Activated CD8-positive, alpha-beta T cell treated with anti-CD3 and anti-CD28 coated beads for 36 hours (primary cell): ENCODE measurements at regions not wholly inside any gene's neighbourhood (a gene's known extent, or its start where the extent isn't known, plus 50 kb on each side); places are given as distances from the start of the nearest gene placed in this dataset.

ENCODE experiments used
- ATAC-seq: fragments of 200-7000 bp; cut with Tn5 transposase; one replicate; pipeline ENCODE4 v1.10.0; 2021; ENCODE audit warnings: mild to moderate bottlenecking, moderate library complexity
- CTCF ChIA-PET: fragments of 350-600 bp; sonication (Branson Sonifier 250); formaldehyde crosslinking; loops from one replicate; lab custom pipeline; 2021; ENCODE audit warnings: antibody characterized with exemption; lab: Charles Lee
- POLR2A ChIA-PET: fragments of 350-600 bp; sonication (Branson Sonifier 250); formaldehyde crosslinking; loops from one replicate; lab custom pipeline; 2021; ENCODE audit warnings: antibody characterized with exemption; lab: Charles Lee
- DNase-seq: peaks from one replicate; pipeline ENCODE4 v3.0.0-alpha.2; 2020
- H3K27ac Mint-ChIP-seq: one replicate; pipeline ENCODE4 v1.8.0; 2021; ENCODE audit warnings: mild to moderate bottlenecking, mixed read lengths
- H3K27me3 Mint-ChIP-seq: one replicate; pipeline ENCODE4 v1.8.0; 2021; ENCODE audit warnings: mixed read lengths
- H3K36me3 Mint-ChIP-seq: one replicate; pipeline ENCODE4 v1.8.0; 2021; ENCODE audit warnings: low read depth, mixed read lengths
- H3K4me1 Mint-ChIP-seq: one replicate; pipeline ENCODE4 v1.8.0; 2021; ENCODE audit warnings: low read depth, mixed read lengths
- H3K4me3 Mint-ChIP-seq: one replicate; pipeline ENCODE4 v1.8.0; 2021; ENCODE audit warnings: mild to moderate bottlenecking, moderate library complexity, mixed read lengths
- H3K9me3 Mint-ChIP-seq: one replicate; pipeline ENCODE4 v1.8.0; 2021; ENCODE audit warnings: mixed read lengths
- CTCF ChIP-seq: fragments of 200-600 bp; IDR thresholded peaks from one replicate; pipeline ENCODE4 v1.8.0; 2022; ENCODE audit warnings: antibody characterized with exemption, mild to moderate bottlenecking
- intact Hi-C: fragments of 100-400 bp; cut with micrococcal nuclease; formaldehyde crosslinking; loops from one replicate; pipeline ENCODE4 v1.10.0; 2022

GRCh38 chr15:52925130-52925529 lies 135.0 kb upstream of the ONECUT1 start:
- no peak for DNase-seq
- H3K36me3 Mint-ChIP-seq: no peaks in the 10 kb centered on the region
- no peak for ATAC-seq
- H3K4me1 Mint-ChIP-seq: no peaks in the 10 kb centered on the region
- no peak overlapping the region for H3K4me3 Mint-ChIP-seq
- H3K27me3 Mint-ChIP-seq: peaks cover 7% of the 10 kb centered on the region
- ChIA-PET CTCF (no interaction called here), POLR2A (no interaction called here)
- no peaks in the 10 kb centered on the region for H3K9me3 Mint-ChIP-seq
- intact Hi-C loops: no loop called here
- TF ChIP-seq CTCF: no peak
- no peak overlapping the region for H3K27ac Mint-ChIP-seq

GRCh38 chr15:52924630-52925029 lies 134.5 kb upstream of the ONECUT1 start:
- no peak for TF ChIP-seq CTCF
- intact Hi-C loops: no loop called here
- Mint-ChIP-seq H3K4me1 (no peaks in the 10 kb centered on the region), H3K27ac (no peak overlapping the region), H3K36me3 (no peaks in the 10 kb centered on the region), H3K27me3 (peaks cover 7% of the 10 kb centered on the region), H3K4me3 (no peak overlapping the region), H3K9me3 (no peaks in the 10 kb centered on the region)
- CTCF ChIA-PET: interaction anchor here (1.1 kb wide), 1 partner anchor 138 kb away, joined by 3 read pairs; no protein-coding TSS in a partner anchor
- no peak for ATAC-seq
- POLR2A ChIA-PET: no interaction called here
- DNase-seq: no peak

DNA sequence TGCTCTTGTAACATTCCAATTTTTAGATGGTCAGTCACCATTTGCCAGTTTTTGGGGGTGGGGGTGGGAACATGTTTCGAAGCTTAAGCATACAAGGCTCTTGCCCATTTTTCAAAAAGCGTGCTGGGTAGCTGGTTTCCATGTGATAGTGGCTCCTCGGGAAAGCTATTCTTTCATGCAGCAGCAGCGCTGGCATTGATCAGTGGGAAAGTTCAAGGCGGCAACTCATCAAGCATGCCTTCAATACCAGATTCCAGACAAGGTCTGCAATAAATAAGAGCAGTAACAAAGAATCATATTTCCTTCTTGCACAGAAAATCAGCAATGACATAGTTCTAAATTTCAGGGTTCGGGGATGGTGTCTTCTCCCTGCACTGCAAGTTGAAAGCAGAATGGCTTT lies 133.5 kb upstream of the ONECUT1 start:
- no peak for ATAC-seq
- Mint-ChIP-seq H3K4me1 (no peaks in the 10 kb centered on the region), H3K27me3 (peaks cover 7% of the 10 kb centered on the region), H3K27ac (no peak overlapping the region), H3K4me3 (no peak overlapping the region), H3K9me3 (no peaks in the 10 kb centered on the region), H3K36me3 (no peaks in the 10 kb centered on the region)
- POLR2A ChIA-PET: no interaction called here
- no peak for DNase-seq
- no peak for TF ChIP-seq CTCF
- CTCF ChIA-PET: interaction anchor here (1.1 kb wide), 1 partner anchor 137 kb away, joined by 3 read pairs; no protein-coding TSS in a partner anchor
- intact Hi-C loops: no loop called here

DNA sequence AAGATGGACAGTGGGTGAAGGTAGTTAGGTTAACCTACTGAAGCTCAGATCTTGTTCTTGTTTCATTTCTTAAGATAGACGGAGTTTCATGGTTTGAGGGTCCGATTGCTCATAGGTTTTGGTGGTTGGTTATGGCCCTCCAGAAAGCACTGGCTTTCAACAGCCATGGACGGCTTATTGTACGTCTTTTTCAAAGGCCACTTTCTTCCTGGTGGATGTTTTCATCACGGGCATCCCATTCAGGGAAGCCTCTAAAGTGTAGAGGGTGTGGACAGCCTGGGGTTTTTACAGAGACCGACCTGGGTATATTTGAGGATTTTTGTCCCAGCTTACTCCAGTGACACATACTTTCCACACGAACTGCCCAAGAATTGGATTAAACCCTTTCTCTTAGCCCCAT lies 132.7 kb upstream of the ONECUT1 start:
- H3K4me1 Mint-ChIP-seq: no peaks in the 10 kb centered on the region
- intact Hi-C loops: no loop called here
- H3K27ac Mint-ChIP-seq: no peak overlapping the region
- no peak for DNase-seq
- TF ChIP-seq CTCF: no peak
- no peak overlapping the region for H3K4me3 Mint-ChIP-seq
- POLR2A ChIA-PET: no interaction called here
- ATAC-seq: no peak
- no peaks in the 10 kb centered on the region for H3K36me3 Mint-ChIP-seq
- H3K27me3 Mint-ChIP-seq: peaks cover 7% of the 10 kb centered on the region
- CTCF ChIA-PET: no interaction called here
- no peaks in the 10 kb centered on the region for H3K9me3 Mint-ChIP-seq

- no peak for ATAC-seq
- TF ChIP-seq CTCF: no peak
- CTCF ChIA-PET: no interaction called here
- no peaks in the 10 kb centered on the region for H3K9me3 Mint-ChIP-seq
- no peak overlapping the region for H3K4me3 Mint-ChIP-seq
- POLR2A ChIA-PET: no interaction called here
- H3K36me3 Mint-ChIP-seq: no peaks in the 10 kb centered on the region
- H3K4me1 Mint-ChIP-seq: no peaks in the 10 kb centered on the region
- peaks cover 7% of the 10 kb centered on the region for H3K27me3 Mint-ChIP-seq
- intact Hi-C loops: no loop called here
- no peak overlapping the region for H3K27ac Mint-ChIP-seq
- no peak for DNase-seq
Observed at GRCh38 chr15:52912172-52912571, 122.0 kb upstream of the ONECUT1 start.
